Fibroblast of villous mesenchyme (primary cell): ENCODE measurements at regions not wholly inside any gene's neighbourhood (a gene's known extent, or its start where the extent isn't known, plus 50 kb on each side); places are given as distances from the start of the nearest gene placed in this dataset.

Experiments
- DNase-seq: peaks from one replicate; pipeline ENCODE4 v3.0.0-alpha.2; 2010; ENCODE audit warnings: low read depth
- H3K4me3 ChIP-seq: 2 replicates; pipeline ENCODE4 v1.5.1; 2011; ENCODE audit warnings: low read depth, mild to moderate bottlenecking, low read length
- TF ChIP-seq, protein P1 (sequence below): IDR thresholded peaks from 2 replicates; pipeline ENCODE4 v1.5.1; 2012; ENCODE audit warnings: low read depth, mild to moderate bottlenecking, low read length; ENCODE audit not compliant: insufficient read depth

DNA sequence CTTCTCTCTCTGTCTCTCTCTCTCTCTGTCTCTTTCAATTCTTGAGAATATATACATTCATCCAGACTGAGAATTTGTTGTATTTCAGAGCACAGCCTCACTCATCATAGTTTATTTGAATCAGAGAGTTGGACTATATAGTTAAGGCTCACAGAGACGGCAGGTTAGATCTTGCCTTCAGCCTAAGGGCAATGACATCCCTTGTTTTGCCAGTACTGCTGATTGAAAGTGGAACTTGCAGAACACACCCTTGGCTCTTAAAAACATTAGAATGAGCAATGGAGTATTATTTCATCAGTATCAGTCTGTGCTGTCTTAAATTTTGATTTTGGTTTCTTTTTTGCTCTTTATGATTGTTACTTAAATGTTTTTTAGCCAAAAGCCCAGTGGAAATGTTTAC, 62.0 kb upstream of the DSG1 start:
- TF ChIP-seq, protein P1, sequence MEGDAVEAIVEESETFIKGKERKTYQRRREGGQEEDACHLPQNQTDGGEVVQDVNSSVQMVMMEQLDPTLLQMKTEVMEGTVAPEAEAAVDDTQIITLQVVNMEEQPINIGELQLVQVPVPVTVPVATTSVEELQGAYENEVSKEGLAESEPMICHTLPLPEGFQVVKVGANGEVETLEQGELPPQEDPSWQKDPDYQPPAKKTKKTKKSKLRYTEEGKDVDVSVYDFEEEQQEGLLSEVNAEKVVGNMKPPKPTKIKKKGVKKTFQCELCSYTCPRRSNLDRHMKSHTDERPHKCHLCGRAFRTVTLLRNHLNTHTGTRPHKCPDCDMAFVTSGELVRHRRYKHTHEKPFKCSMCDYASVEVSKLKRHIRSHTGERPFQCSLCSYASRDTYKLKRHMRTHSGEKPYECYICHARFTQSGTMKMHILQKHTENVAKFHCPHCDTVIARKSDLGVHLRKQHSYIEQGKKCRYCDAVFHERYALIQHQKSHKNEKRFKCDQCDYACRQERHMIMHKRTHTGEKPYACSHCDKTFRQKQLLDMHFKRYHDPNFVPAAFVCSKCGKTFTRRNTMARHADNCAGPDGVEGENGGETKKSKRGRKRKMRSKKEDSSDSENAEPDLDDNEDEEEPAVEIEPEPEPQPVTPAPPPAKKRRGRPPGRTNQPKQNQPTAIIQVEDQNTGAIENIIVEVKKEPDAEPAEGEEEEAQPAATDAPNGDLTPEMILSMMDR = no peak
- H3K4me3 ChIP-seq = no peak overlapping the region
- no peak for DNase-seq

DNA sequence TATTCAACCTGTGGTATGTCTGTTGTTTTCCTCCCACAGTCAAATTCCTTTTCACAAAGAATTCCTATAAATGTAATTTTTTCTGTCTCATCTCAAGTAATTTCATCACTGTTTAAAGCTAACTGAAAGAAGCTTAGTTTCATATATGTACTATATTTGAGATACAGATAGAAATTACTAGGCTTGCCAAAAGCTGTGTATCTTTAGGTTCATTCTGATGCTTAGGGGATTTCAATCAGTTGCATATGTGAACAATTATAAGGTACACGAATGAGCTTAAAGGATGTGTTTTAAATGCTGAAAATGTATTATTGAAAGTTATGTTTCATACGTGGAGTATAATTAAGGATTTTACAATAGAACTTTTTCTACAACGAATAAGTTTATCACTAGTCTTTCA, 59.2 kb upstream of the DSG1 start:
- no peak for DNase-seq
- TF ChIP-seq, protein P1 = no peak
- no peak overlapping the region for H3K4me3 ChIP-seq

DNA sequence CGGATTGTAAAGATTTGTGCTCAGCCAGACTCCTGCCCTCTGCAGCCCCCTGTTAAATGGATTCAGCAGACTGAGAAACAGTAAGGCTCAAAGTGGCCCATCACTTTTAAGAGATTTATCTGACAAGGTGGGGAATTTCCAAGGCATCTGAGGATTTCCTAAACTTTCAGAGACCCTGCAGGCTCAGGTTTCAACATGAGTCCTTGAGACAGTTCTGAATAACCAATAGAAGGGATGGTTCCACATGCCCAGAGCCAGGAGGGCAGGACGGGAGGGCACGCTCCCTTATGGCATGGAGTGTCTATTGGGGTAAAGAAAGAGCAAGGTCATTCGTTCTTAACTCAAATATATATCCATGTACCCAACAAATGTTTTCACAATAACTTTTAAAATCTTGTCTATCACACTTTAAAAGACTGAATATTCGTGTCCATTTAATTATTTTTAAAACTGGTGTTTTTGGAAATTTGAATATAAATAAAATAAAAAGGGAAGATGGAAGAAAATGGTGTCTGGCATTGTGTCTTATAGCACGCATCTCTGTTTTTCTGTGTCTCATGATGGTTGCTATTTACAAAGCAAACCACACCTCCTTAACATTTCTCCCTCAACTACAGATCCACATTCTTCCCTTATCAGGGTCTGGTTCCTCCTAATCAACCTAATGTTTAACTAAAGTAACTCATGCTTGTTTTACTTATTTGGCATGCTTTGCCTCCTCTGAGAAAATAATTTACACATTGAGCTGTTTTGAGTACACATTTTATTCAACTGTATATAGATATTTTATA, 56.0 kb upstream of the DSG1 start:
- DNase-seq = no peak
- no peak overlapping the region for H3K4me3 ChIP-seq
- TF ChIP-seq, protein P1 = no peak

DNA sequence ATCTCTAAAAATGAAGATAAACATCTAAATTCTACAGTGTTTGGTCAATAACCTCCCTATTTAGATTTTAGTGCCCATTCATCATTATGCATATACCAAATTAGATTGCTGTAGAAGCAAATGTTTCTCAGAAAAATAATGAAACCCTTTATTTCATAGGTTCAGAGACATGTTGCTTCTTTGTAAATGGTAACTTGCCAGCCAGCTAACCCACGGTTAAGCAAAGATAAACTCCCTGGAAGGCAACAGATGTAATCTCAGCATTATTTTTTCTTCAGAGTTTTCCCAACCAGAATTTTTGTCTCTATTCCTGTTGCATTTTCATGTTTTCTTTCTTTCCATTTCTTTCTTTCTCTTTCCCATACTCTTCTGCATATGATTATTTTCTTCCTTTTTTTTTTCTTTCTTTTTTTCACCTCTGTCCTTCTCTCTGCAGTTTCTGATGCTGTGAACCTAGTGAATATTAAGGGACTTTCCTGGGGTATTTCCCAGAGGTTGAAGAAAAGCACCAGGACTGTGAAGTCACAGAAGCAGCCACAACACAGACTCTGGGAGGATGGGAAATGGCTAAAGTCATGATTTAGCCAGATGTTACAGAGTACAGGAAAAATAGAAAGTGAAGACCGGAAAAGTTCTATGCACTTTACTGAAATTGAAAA, 50.0 kb upstream of the DSG1 start:
- TF ChIP-seq, protein P1 = no peak
- no peak for DNase-seq
- no peak overlapping the region for H3K4me3 ChIP-seq
